Upper lobe of left lung (tissue), 4 donors: ENCODE measurements at regions not wholly inside any gene's neighbourhood (a gene's known extent, or its start where the extent isn't known, plus 50 kb on each side); places are given as distances from the start of the nearest gene placed in this dataset.

Experiments
- EP300 ChIP-seq, 4 donors: sonication (generic); formaldehyde crosslinking; IDR thresholded peaks; one replicate each; pipeline ENCODE4 v1.5.1; 2017; ENCODE audit warnings: antibody characterized with exemption in 4 of 4, control low read depth in 2 of 4
- POLR2A ChIP-seq, 4 donors: fragments of 450-650 bp; IDR thresholded peaks; one replicate each; pipeline ENCODE4 v1.5.1; 2016 to 2017; ENCODE audit warnings: antibody characterized with exemption in 4 of 4, mild to moderate bottlenecking in 2 of 4
- POLR2AphosphoS5 ChIP-seq, 2 donors: sonication (generic); formaldehyde crosslinking; IDR thresholded peaks; one replicate each; pipeline ENCODE4 v1.5.1; 2017; ENCODE audit warnings: antibody characterized with exemption in 2 of 2
- TF ChIP-seq, protein P1 (sequence below), 6 experiments: fragments of 450-650 bp in 4 of 6; fragments of 200-600 bp in 2 of 6; sonication (generic) in 2 of 6; IDR thresholded peaks; one replicate each; pipeline ENCODE4 v1.5.1; 2016 to 2019; ENCODE audit warnings: antibody characterized with exemption in 6 of 6

GRCh38 chr7:63031838-63032436 is 966.7 kb upstream of the ZNF722 start:
- TF ChIP-seq, protein P1, sequence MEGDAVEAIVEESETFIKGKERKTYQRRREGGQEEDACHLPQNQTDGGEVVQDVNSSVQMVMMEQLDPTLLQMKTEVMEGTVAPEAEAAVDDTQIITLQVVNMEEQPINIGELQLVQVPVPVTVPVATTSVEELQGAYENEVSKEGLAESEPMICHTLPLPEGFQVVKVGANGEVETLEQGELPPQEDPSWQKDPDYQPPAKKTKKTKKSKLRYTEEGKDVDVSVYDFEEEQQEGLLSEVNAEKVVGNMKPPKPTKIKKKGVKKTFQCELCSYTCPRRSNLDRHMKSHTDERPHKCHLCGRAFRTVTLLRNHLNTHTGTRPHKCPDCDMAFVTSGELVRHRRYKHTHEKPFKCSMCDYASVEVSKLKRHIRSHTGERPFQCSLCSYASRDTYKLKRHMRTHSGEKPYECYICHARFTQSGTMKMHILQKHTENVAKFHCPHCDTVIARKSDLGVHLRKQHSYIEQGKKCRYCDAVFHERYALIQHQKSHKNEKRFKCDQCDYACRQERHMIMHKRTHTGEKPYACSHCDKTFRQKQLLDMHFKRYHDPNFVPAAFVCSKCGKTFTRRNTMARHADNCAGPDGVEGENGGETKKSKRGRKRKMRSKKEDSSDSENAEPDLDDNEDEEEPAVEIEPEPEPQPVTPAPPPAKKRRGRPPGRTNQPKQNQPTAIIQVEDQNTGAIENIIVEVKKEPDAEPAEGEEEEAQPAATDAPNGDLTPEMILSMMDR (IDR thresholded peaks at IDR 0.05): no peak
- TF ChIP-seq POLR2A (IDR thresholded peaks at IDR 0.05) (no peak), EP300 (IDR thresholded peaks at IDR 0.05) (no peak), POLR2AphosphoS5 (IDR thresholded peaks at IDR 0.05) (no peak)
